ENCODE measurements at regions not wholly inside any gene's neighbourhood (a gene's known extent, or its start where the extent isn't known, plus 50 kb on each side); places are given as distances from the start of the nearest gene placed in this dataset.
"Not testable (repeated sequence)": the region's sequence is repeated elsewhere in the genome, so short reads cannot be mapped to it uniquely, and the experiment has no call there.

- no peak overlapping the region for H3K18ac ChIP-seq (ENCODE audit: low read length)
Measured at GRCh38 chr15:20644896-20645295, 103.3 kb upstream of the GOLGA6L6 start.

GRCh38 chr15:20643829-20644425, 102.3 kb upstream of the GOLGA6L6 start:
- WGBS (ENCODE audit: extremely low coverage, insufficient coverage, low lambda C conversion rate): no CpG with 5 or more reads among the region's 3 CpGs
- Histone ChIP-seq H2AK5ac (ENCODE audit: low read length) (no peak overlapping the region), H4K8ac (ENCODE audit: low read depth, low read length) (no peak overlapping the region), H3K4me1 (ENCODE audit: control insufficient read depth, low read depth, low read length) (no peaks in the 10 kb centered on the region), H3K36me3 (ENCODE audit: control insufficient read depth, insufficient read depth, low read length) (no peaks in the 10 kb centered on the region), H2BK120ac (ENCODE audit: low read depth, low read length) (no peak overlapping the region), H3K9ac (ENCODE audit: low read length) (no peak overlapping the region), H3K79me2 (ENCODE audit: control insufficient read depth, insufficient read depth, low read length) (no peaks in the 10 kb centered on the region), H3K18ac (ENCODE audit: low read length) (no peak overlapping the region), H3K4me2 (ENCODE audit: low read length) (no peak overlapping the region), H2BK15ac (replicated peaks; ENCODE audit: low read depth) (no peak overlapping the region), H3K23ac (ENCODE audit: low read length) (no peak overlapping the region), H3K79me1 (ENCODE audit: low read length) (no peaks in the 10 kb centered on the region), H2BK5ac (ENCODE audit: low read length) (no peak overlapping the region), H3K27me3 (ENCODE audit: insufficient read depth, low read length, poor library complexity) (no peaks in the 10 kb centered on the region), H3K27ac (ENCODE audit: low read depth, low read length) (no peak overlapping the region), H3K4ac (ENCODE audit: low read depth, low read length) (no peak overlapping the region), H4K5ac (ENCODE audit: low read length) (no peak overlapping the region), H3K4me3 (ENCODE audit: low read length) (no peak overlapping the region), H3K56ac (ENCODE audit: low read length) (no peak overlapping the region)
- DNase-seq: no peak

More at GRCh38 chr15:20644896-20645295, 103.3 kb upstream of the GOLGA6L6 start:
- no peak overlapping the region for H4K5ac ChIP-seq (ENCODE audit: low read length)
- no peaks in the 10 kb centered on the region for H3K36me3 ChIP-seq (ENCODE audit: control insufficient read depth, insufficient read depth, low read length)
- DNase-seq: no peak
- no peak overlapping the region for H3K27ac ChIP-seq (ENCODE audit: low read depth, low read length)
- no peak overlapping the region for H2BK15ac ChIP-seq (replicated peaks; ENCODE audit: low read depth)
- H3K27me3 ChIP-seq (ENCODE audit: insufficient read depth, low read length, poor library complexity): no peaks in the 10 kb centered on the region
- H3K79me2 ChIP-seq (ENCODE audit: control insufficient read depth, insufficient read depth, low read length): no peaks in the 10 kb centered on the region
- H2AK5ac ChIP-seq (ENCODE audit: low read length): no peak overlapping the region
- no peaks in the 10 kb centered on the region for H3K79me1 ChIP-seq (ENCODE audit: low read length)
- no peak overlapping the region for H2BK5ac ChIP-seq (ENCODE audit: low read length)
- H3K4me2 ChIP-seq (ENCODE audit: low read length): no peak overlapping the region
- H3K4me3 ChIP-seq (ENCODE audit: low read length): no peak overlapping the region
- no peaks in the 10 kb centered on the region for H3K4me1 ChIP-seq (ENCODE audit: control insufficient read depth, low read depth, low read length)
- no CpG with 5 or more reads among the region's 3 CpGs for WGBS (ENCODE audit: extremely low coverage, insufficient coverage, low lambda C conversion rate)
- H3K4ac ChIP-seq (ENCODE audit: low read depth, low read length): no peak overlapping the region
- H3K56ac ChIP-seq (ENCODE audit: low read length): no peak overlapping the region
- no peak overlapping the region for H4K8ac ChIP-seq (ENCODE audit: low read depth, low read length)
- no peak overlapping the region for H3K23ac ChIP-seq (ENCODE audit: low read length)
- no peak overlapping the region for H2BK120ac ChIP-seq (ENCODE audit: low read depth, low read length)
- no peak overlapping the region for H3K9ac ChIP-seq (ENCODE audit: low read length)

GRCh38 chr15:20643024-20643770, 101.6 kb upstream of the GOLGA6L6 start:
- H3K27ac ChIP-seq (ENCODE audit: low read depth, low read length): no peak overlapping the region
- H2BK15ac ChIP-seq (replicated peaks; ENCODE audit: low read depth): no peak overlapping the region
- no peak overlapping the region for H2BK5ac ChIP-seq (ENCODE audit: low read length)
- no peaks in the 10 kb centered on the region for H3K79me2 ChIP-seq (ENCODE audit: control insufficient read depth, insufficient read depth, low read length)
- H2AK5ac ChIP-seq (ENCODE audit: low read length): no peak overlapping the region
- WGBS (ENCODE audit: extremely low coverage, insufficient coverage, low lambda C conversion rate): no CpG with 5 or more reads among the region's 5 CpGs
- H2BK120ac ChIP-seq (ENCODE audit: low read depth, low read length): no peak overlapping the region
- no peak overlapping the region for H3K9ac ChIP-seq (ENCODE audit: low read length)
- DNase-seq: no peak
- H3K4me1 ChIP-seq (ENCODE audit: control insufficient read depth, low read depth, low read length): no peaks in the 10 kb centered on the region
- no peak overlapping the region for H3K4ac ChIP-seq (ENCODE audit: low read depth, low read length)
- no peak overlapping the region for H4K5ac ChIP-seq (ENCODE audit: low read length)
- no peak overlapping the region for H3K23ac ChIP-seq (ENCODE audit: low read length)
- no peak overlapping the region for H3K4me2 ChIP-seq (ENCODE audit: low read length)
- H4K8ac ChIP-seq (ENCODE audit: low read depth, low read length): no peak overlapping the region
- H3K36me3 ChIP-seq (ENCODE audit: control insufficient read depth, insufficient read depth, low read length): no peaks in the 10 kb centered on the region
- no peak overlapping the region for H3K18ac ChIP-seq (ENCODE audit: low read length)
- no peak overlapping the region for H3K56ac ChIP-seq (ENCODE audit: low read length)
- H3K4me3 ChIP-seq (ENCODE audit: low read length): no peak overlapping the region
- H3K27me3 ChIP-seq (ENCODE audit: insufficient read depth, low read length, poor library complexity): no peaks in the 10 kb centered on the region
- H3K79me1 ChIP-seq (ENCODE audit: low read length): no peaks in the 10 kb centered on the region

- Histone ChIP-seq H3K56ac (ENCODE audit: low read length) (no peak overlapping the region), H3K4me1 (ENCODE audit: control insufficient read depth, low read depth, low read length) (no peaks in the 10 kb centered on the region)
- no CpG with 5 or more reads among the region's 6 CpGs for WGBS (ENCODE audit: extremely low coverage, insufficient coverage, low lambda C conversion rate)
Measured at GRCh38 chr15:20642054-20642767, 100.6 kb upstream of the GOLGA6L6 start.

GRCh38 chr15:20640427-20640826, 98.8 kb upstream of the GOLGA6L6 start:
- not testable (repeated sequence) for H2BK15ac ChIP-seq (replicated peaks; ENCODE audit: low read depth); H3K27ac ChIP-seq (ENCODE audit: low read depth, low read length); H4K5ac ChIP-seq (ENCODE audit: low read length); H3K23ac ChIP-seq (ENCODE audit: low read length); H3K79me2 ChIP-seq (ENCODE audit: control insufficient read depth, insufficient read depth, low read length); H3K79me1 ChIP-seq (ENCODE audit: low read length); H2BK120ac ChIP-seq (ENCODE audit: low read depth, low read length); H3K4me3 ChIP-seq (ENCODE audit: low read length); H3K4ac ChIP-seq (ENCODE audit: low read depth, low read length); H3K4me2 ChIP-seq (ENCODE audit: low read length); H3K56ac ChIP-seq (ENCODE audit: low read length); H3K18ac ChIP-seq (ENCODE audit: low read length); H3K36me3 ChIP-seq (ENCODE audit: control insufficient read depth, insufficient read depth, low read length); H2AK5ac ChIP-seq (ENCODE audit: low read length); H3K27me3 ChIP-seq (ENCODE audit: insufficient read depth, low read length, poor library complexity); DNase-seq; H2BK5ac ChIP-seq (ENCODE audit: low read length); H3K9ac ChIP-seq (ENCODE audit: low read length); H4K8ac ChIP-seq (ENCODE audit: low read depth, low read length); H3K4me1 ChIP-seq (ENCODE audit: control insufficient read depth, low read depth, low read length)
- WGBS (ENCODE audit: extremely low coverage, insufficient coverage, low lambda C conversion rate): no CpG with 5 or more reads among the region's 5 CpGs

More at GRCh38 chr15:20642054-20642767, 100.6 kb upstream of the GOLGA6L6 start:
- no peak overlapping the region for H4K5ac ChIP-seq (ENCODE audit: low read length)
- no peaks in the 10 kb centered on the region for H3K79me1 ChIP-seq (ENCODE audit: low read length)
- H3K27ac ChIP-seq (ENCODE audit: low read depth, low read length): no peak overlapping the region
- H2BK5ac ChIP-seq (ENCODE audit: low read length): no peak overlapping the region
- H3K4ac ChIP-seq (ENCODE audit: low read depth, low read length): no peak overlapping the region
- H3K18ac ChIP-seq (ENCODE audit: low read length): no peak overlapping the region
- H3K79me2 ChIP-seq (ENCODE audit: control insufficient read depth, insufficient read depth, low read length): no peaks in the 10 kb centered on the region
- H3K27me3 ChIP-seq (ENCODE audit: insufficient read depth, low read length, poor library complexity): no peaks in the 10 kb centered on the region
- no peak overlapping the region for H2AK5ac ChIP-seq (ENCODE audit: low read length)
- no peak overlapping the region for H4K8ac ChIP-seq (ENCODE audit: low read depth, low read length)
- no peak overlapping the region for H3K9ac ChIP-seq (ENCODE audit: low read length)
- H3K4me2 ChIP-seq (ENCODE audit: low read length): no peak overlapping the region
- no peak overlapping the region for H3K4me3 ChIP-seq (ENCODE audit: low read length)
- no peak for DNase-seq
- no peak overlapping the region for H2BK120ac ChIP-seq (ENCODE audit: low read depth, low read length)
- H3K23ac ChIP-seq (ENCODE audit: low read length): no peak overlapping the region
- H2BK15ac ChIP-seq (replicated peaks; ENCODE audit: low read depth): no peak overlapping the region
- no peaks in the 10 kb centered on the region for H3K36me3 ChIP-seq (ENCODE audit: control insufficient read depth, insufficient read depth, low read length)

All from mesendoderm (in vitro differentiated cells).